ENCODE measurements at regions not wholly inside any gene's neighbourhood (a gene's known extent, or its start where the extent isn't known, plus 50 kb on each side); places are given as distances from the start of the nearest gene placed in this dataset.

DNA sequence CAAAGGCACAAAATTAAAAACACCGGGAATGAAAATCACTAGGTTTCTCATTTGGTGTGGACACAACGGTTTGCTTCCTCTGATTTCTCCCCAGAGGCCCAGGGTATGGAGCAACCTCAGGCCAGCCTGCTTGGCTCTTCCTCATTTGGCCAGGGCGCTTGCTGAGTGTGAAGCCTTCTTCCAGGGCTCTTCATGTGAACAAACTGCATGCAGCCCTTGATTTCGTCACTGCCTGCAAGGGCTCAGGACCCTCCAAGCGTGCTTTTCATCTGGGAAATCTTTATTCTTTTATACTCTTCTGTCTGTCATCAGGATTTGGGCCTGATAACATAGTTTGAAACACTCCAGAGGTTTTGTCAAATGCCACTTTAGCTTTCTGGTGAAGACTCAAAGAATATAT is 122.6 kb upstream of the KLF4 start:
- Histone ChIP-seq H3K4me3 (ENCODE audit: low read depth, low read length) (no peak overlapping the region), H3K36me3 (ENCODE audit: control insufficient read depth, insufficient read depth, low read length) (no peaks in the 10 kb centered on the region), H3K27me3 (replicated peaks; ENCODE audit: control insufficient read depth, insufficient read depth, low read length) (no peaks in the 10 kb centered on the region), H3K9me3 (no peaks in the 10 kb centered on the region), H3K4me1 (peaks cover 23% of the 10 kb centered on the region)
- no TSS peak for BruUV-seq (replicated peaks)
- Mint-ChIP-seq H3K4me3 (ENCODE audit: unreplicated experiment) (no peak overlapping the region), H3K9me3 (ENCODE audit: unreplicated experiment) (no peaks in the 10 kb centered on the region), H3K27me3 (ENCODE audit: insufficient read depth, unreplicated experiment) (peaks cover 3% of the 10 kb centered on the region), H3K4me1 (ENCODE audit: low read depth, unreplicated experiment) (peaks cover 13% of the 10 kb centered on the region), H3K36me3 (ENCODE audit: insufficient read depth, unreplicated experiment) (no peaks in the 10 kb centered on the region), H3K27ac (ENCODE audit: unreplicated experiment) (no peak overlapping the region)
- DNase-seq, result no peak
- intact Hi-C loops (cut with micrococcal nuclease; ENCODE audit: unreplicated experiment), result loop anchor here (5.0 kb wide), 1 partner anchor 180 kb away; no protein-coding TSS in a partner anchor
- CTCF ChIA-PET, result no interaction called here
- no peak for TF ChIP-seq CTCF (IDR thresholded peaks at IDR 0.05; ENCODE audit: insufficient read depth in 1 of 2, low read depth in 1 of 2, low read length in 1 of 2, severe bottlenecking in 1 of 2, unreplicated experiment in 1 of 2)
- POLR2A ChIA-PET, result no interaction called here

DNA sequence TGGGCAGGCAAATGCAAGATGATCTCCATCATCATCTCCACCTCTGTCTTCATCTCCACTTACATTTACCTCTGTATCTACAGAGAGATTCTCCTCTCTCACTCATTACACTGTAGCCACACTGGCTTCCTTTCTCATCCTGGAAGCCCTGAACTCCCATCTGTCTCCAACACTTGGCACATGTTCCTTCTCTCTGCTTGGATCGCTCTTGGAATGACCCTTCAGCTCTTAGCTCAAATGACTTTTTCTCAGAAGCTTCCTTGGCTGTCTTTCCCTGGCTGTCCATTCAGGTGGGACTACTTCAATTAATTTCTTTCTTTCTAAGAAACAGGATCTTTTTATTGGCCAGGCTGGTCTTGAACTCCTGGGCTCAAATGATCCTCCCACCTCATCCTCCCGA is 120.0 kb upstream of the KLF4 start:
- Histone ChIP-seq H3K36me3 (ENCODE audit: control insufficient read depth, insufficient read depth, low read length) (no peaks in the 10 kb centered on the region), H3K27me3 (replicated peaks; ENCODE audit: control insufficient read depth, insufficient read depth, low read length) (no peaks in the 10 kb centered on the region), H3K9me3 (no peaks in the 10 kb centered on the region), H3K4me1 (peaks cover 25% of the 10 kb centered on the region), H3K4me3 (ENCODE audit: low read depth, low read length) (no peak overlapping the region)
- POLR2A ChIA-PET, result no interaction called here
- intact Hi-C loops (cut with micrococcal nuclease; ENCODE audit: unreplicated experiment), result no loop called here
- H3K36me3 Mint-ChIP-seq (ENCODE audit: insufficient read depth, unreplicated experiment), result no peaks in the 10 kb centered on the region
- BruUV-seq (replicated peaks), result no TSS peak
- peaks cover 3% of the 10 kb centered on the region for H3K27me3 Mint-ChIP-seq (ENCODE audit: insufficient read depth, unreplicated experiment)
- TF ChIP-seq CTCF (IDR thresholded peaks at IDR 0.05; ENCODE audit: insufficient read depth in 1 of 2, low read depth in 1 of 2, low read length in 1 of 2, severe bottlenecking in 1 of 2, unreplicated experiment in 1 of 2), result no peak
- H3K9me3 Mint-ChIP-seq (ENCODE audit: unreplicated experiment), result no peaks in the 10 kb centered on the region
- no peak overlapping the region for H3K27ac Mint-ChIP-seq (ENCODE audit: unreplicated experiment)
- no peak for DNase-seq
- CTCF ChIA-PET, result no interaction called here
- peaks cover 21% of the 10 kb centered on the region for H3K4me1 Mint-ChIP-seq (ENCODE audit: low read depth, unreplicated experiment)
- no peak overlapping the region for H3K4me3 Mint-ChIP-seq (ENCODE audit: unreplicated experiment)

DNA sequence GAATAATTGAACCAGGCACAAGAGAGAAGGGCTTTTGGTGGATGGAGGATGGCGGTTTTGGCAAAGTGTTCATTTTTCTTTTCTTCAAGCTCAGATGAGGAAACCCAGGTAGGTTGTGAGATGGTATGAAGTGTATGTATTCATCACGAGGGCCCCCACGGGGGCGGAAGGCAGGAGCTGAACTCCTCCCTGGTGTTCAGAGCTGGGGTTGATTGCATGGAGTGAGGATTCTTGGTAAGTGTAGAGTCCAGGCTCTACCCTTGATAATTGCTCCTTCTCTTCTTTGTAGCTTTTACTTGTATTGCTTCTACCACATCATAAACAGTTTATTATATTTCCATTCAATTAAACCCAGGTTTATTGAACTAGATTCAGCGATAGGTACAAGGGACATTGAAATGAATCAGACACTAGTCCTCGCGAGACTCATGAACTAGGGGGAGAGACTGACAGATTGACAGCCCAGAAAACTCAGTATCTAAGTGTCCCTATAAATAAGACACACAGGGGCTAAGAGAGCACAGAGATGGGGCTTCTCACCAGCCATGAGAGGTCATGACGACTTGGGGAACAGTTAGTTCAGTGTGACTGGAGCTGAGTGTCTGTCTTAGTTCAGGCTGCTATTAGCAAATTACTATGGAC is 116.7 kb upstream of the KLF4 start:
- DNase-seq, result no peak
- Mint-ChIP-seq H3K36me3 (ENCODE audit: insufficient read depth, unreplicated experiment) (no peaks in the 10 kb centered on the region), H3K27ac (ENCODE audit: unreplicated experiment) (no peak overlapping the region), H3K4me3 (ENCODE audit: unreplicated experiment) (no peak overlapping the region), H3K4me1 (ENCODE audit: low read depth, unreplicated experiment) (peaks cover 8% of the 10 kb centered on the region), H3K27me3 (ENCODE audit: insufficient read depth, unreplicated experiment) (peaks cover 3% of the 10 kb centered on the region), H3K9me3 (ENCODE audit: unreplicated experiment) (no peaks in the 10 kb centered on the region)
- Histone ChIP-seq H3K27me3 (replicated peaks; ENCODE audit: control insufficient read depth, insufficient read depth, low read length) (no peaks in the 10 kb centered on the region), H3K9me3 (no peaks in the 10 kb centered on the region), H3K4me1 (peaks cover 8% of the 10 kb centered on the region), H3K36me3 (ENCODE audit: control insufficient read depth, insufficient read depth, low read length) (no peaks in the 10 kb centered on the region), H3K4me3 (ENCODE audit: low read depth, low read length) (no peak overlapping the region)
- POLR2A ChIA-PET, result interaction anchor here (0.6 kb wide), 1 partner anchor 164 kb away, joined by 3 read pairs; no protein-coding TSS in a partner anchor
- no peak for TF ChIP-seq CTCF (IDR thresholded peaks at IDR 0.05; ENCODE audit: insufficient read depth in 1 of 2, low read depth in 1 of 2, low read length in 1 of 2, severe bottlenecking in 1 of 2, unreplicated experiment in 1 of 2)
- CTCF ChIA-PET, result no interaction called here
- BruUV-seq (replicated peaks), result no TSS peak
- intact Hi-C loops (cut with micrococcal nuclease; ENCODE audit: unreplicated experiment), result no loop called here

Measured in Caco-2 (cell line).